ENCODE measurements at regions not wholly inside any gene's neighbourhood (a gene's known extent, or its start where the extent isn't known, plus 50 kb on each side); places are given as distances from the start of the nearest gene placed in this dataset.

GRCh38 chr14:51546099-51546498 is 105.6 kb upstream of the FRMD6 start:
- Histone ChIP-seq H3K9me2 (ENCODE audit: insufficient read depth) (no peaks in the 10 kb centered on the region), H3K4me3 (no peak overlapping the region), H3K4me2 (no peak overlapping the region), H2AFZ (no peak overlapping the region), H3F3A (replicated peaks; ENCODE audit: low read depth) (no peaks in the 10 kb centered on the region), H3K79me2 (replicated peaks; ENCODE audit: insufficient read depth) (no peaks in the 10 kb centered on the region), H3K4me1 (ENCODE audit: insufficient read depth) (no peaks in the 10 kb centered on the region), H3K27ac (ENCODE audit: low read depth) (no peak overlapping the region), H4K20me1 (replicated peaks; ENCODE audit: insufficient read depth) (no peaks in the 10 kb centered on the region), H3K36me3 (ENCODE audit: insufficient read depth) (no peaks in the 10 kb centered on the region), H3K27me3 (ENCODE audit: insufficient read depth) (no peaks in the 10 kb centered on the region)
- no peaks in the 10 kb centered on the region; the same call in 2 of the 3 replicates for H3K9me3 Mint-ChIP-seq
- ATAC-seq (no peak), DNase-seq (ENCODE audit: low spot score) (no peak)
- H3K4me3 Mint-ChIP-seq = no peak overlapping the region
- peaks cover 7% of the 10 kb centered on the region; the same call in 2 of the 3 replicates for H3K4me1 Mint-ChIP-seq
- TF ChIP-seq EZH2phosphoT487 (IDR thresholded peaks at IDR 0.05; ENCODE audit: unreplicated experiment) (no peak), CREB1 (CRISPR knock-in tag; IDR thresholded peaks at IDR 0.05; ENCODE audit: low read depth) (no peak), ZNF331 (CRISPR knock-in tag; IDR thresholded peaks at IDR 0.05; ENCODE audit: low read depth) (no peak)
- no peaks in the 10 kb centered on the region for H3K27me3 Mint-ChIP-seq (ENCODE audit: insufficient read depth, low read depth, poor library complexity)
- H3K27ac Mint-ChIP-seq = no peak overlapping the region
- H3K36me3 Mint-ChIP-seq (ENCODE audit: low read depth) = no peaks in the 10 kb centered on the region

DNA sequence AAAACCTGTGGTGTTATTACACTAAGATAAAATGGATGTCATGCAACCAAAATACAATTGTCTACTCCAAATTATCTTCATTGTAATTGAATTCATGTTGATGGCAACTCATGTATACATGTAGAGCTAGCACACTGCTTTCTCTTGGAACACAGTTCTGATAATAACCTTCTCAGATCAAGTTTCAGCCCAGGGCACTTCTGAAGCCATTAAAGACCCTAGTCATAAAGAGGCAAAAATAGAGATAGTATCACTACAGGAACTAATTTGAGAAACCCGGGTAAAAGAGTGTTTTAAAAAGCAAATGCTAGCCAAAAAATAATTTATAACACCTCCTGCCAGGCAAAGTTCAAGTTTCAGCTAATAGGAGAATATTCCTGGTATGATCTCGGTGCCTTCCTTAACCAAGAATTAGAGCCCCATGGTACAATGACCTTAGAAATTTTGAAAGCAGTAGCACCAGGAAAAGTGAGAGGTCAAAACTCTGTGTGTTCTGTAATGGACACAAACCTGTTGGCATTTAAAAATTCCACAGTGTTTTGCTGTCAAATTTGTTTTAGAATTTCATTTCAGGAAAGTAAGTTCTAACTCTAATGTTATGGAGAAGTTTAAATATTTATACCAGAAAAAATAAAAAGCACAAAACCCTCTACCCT is 105.0 kb upstream of the FRMD6 start:
- TF ChIP-seq STAT1 (IDR thresholded peaks at IDR 0.05; ENCODE audit: unreplicated experiment) (no peak), NANOG (IDR thresholded peaks at IDR 0.05; ENCODE audit: borderline replicate concordance) (no peak), ZNF331 (CRISPR knock-in tag; IDR thresholded peaks at IDR 0.05; ENCODE audit: low read depth) (no peak), EZH2 (IDR thresholded peaks at IDR 0.05; ENCODE audit: low read depth, unreplicated experiment) (no peak), CREB1 (CRISPR knock-in tag; IDR thresholded peaks at IDR 0.05; ENCODE audit: low read depth) (no peak), POLR2AphosphoS5 (IDR thresholded peaks at IDR 0.05; ENCODE audit: low read depth) (no peak), JUNB (IDR thresholded peaks at IDR 0.05; ENCODE audit: unreplicated experiment) (no peak), ZNF114 (CRISPR knock-in tag; IDR thresholded peaks at IDR 0.05) (no peak), ETS1 (IDR thresholded peaks at IDR 0.05) (no peak)
- TF ChIP-seq, protein P1, sequence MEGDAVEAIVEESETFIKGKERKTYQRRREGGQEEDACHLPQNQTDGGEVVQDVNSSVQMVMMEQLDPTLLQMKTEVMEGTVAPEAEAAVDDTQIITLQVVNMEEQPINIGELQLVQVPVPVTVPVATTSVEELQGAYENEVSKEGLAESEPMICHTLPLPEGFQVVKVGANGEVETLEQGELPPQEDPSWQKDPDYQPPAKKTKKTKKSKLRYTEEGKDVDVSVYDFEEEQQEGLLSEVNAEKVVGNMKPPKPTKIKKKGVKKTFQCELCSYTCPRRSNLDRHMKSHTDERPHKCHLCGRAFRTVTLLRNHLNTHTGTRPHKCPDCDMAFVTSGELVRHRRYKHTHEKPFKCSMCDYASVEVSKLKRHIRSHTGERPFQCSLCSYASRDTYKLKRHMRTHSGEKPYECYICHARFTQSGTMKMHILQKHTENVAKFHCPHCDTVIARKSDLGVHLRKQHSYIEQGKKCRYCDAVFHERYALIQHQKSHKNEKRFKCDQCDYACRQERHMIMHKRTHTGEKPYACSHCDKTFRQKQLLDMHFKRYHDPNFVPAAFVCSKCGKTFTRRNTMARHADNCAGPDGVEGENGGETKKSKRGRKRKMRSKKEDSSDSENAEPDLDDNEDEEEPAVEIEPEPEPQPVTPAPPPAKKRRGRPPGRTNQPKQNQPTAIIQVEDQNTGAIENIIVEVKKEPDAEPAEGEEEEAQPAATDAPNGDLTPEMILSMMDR (conservative IDR thresholded peaks at IDR 0.05; ENCODE audit: low read depth in 2 of 2) = no peak
- Histone ChIP-seq H3K79me2 (replicated peaks; ENCODE audit: insufficient read depth) (no peaks in the 10 kb centered on the region), H3K4me1 (ENCODE audit: insufficient read depth) (no peaks in the 10 kb centered on the region), H3K4me2 (no peak overlapping the region), H2AFZ (no peak overlapping the region), H4K20me1 (replicated peaks; ENCODE audit: insufficient read depth) (no peaks in the 10 kb centered on the region), H3K9me2 (ENCODE audit: insufficient read depth) (no peaks in the 10 kb centered on the region), H3K27ac (ENCODE audit: low read depth) (no peak overlapping the region), H3K27me3 (ENCODE audit: insufficient read depth) (no peaks in the 10 kb centered on the region), H3K4me3 (no peak overlapping the region), H3K36me3 (ENCODE audit: insufficient read depth) (no peaks in the 10 kb centered on the region), H3F3A (replicated peaks; ENCODE audit: low read depth) (no peaks in the 10 kb centered on the region)
- Mint-ChIP-seq H3K4me1 (peaks cover 7% of the 10 kb centered on the region; the same call in 2 of the 3 replicates), H3K27me3 (ENCODE audit: insufficient read depth, low read depth, poor library complexity) (no peaks in the 10 kb centered on the region), H3K27ac (no peak overlapping the region), H3K4me3 (no peak overlapping the region), H3K9me3 (no peaks in the 10 kb centered on the region; the same call in 2 of the 3 replicates), H3K36me3 (ENCODE audit: low read depth) (no peaks in the 10 kb centered on the region)
- no peak for ATAC-seq
- no peak for DNase-seq (ENCODE audit: low spot score)
